Neutrophil (primary cell): ENCODE measurements at regions not wholly inside any gene's neighbourhood (a gene's known extent, or its start where the extent isn't known, plus 50 kb on each side); places are given as distances from the start of the nearest gene placed in this dataset.

ENCODE experiments used
- H3K27ac ChIP-seq: fragments of 200-600 bp; sonication (generic); 2 replicates; pipeline ENCODE4 v1.5.1; 2016; ENCODE audit warnings: mild to moderate bottlenecking, moderate library complexity
- H3K27me3 ChIP-seq: fragments of 200-600 bp; sonication (generic); 2 replicates; pipeline ENCODE4 v1.6.0; 2016; ENCODE audit warnings: mild to moderate bottlenecking
- H3K36me3 ChIP-seq: fragments of 200-600 bp; sonication (generic); 2 replicates; pipeline ENCODE4 v1.5.1; 2017
- H3K4me1 ChIP-seq, 2 experiments: fragments of 200-600 bp in 1 of 2; sonication (generic) in 1 of 2; 1 replicate in 1 of 2; 2 replicates in 1 of 2; pipeline versions ENCODE4 v1.5.1 to v1.6.1; 2013 to 2016; ENCODE audit warnings: low read depth in 1 of 2, low read length in 1 of 2, mild to moderate bottlenecking in 1 of 2, moderate library complexity in 1 of 2; ENCODE audit not compliant: control insufficient read depth in 1 of 2, insufficient read depth in 1 of 2
- H3K4me3 ChIP-seq, 2 experiments: fragments of 200-600 bp in 1 of 2; sonication (generic) in 1 of 2; 1 replicate in 1 of 2; 2 replicates in 1 of 2; pipeline ENCODE4 v1.5.1; 2013 to 2016; ENCODE audit warnings: low read depth in 1 of 2, low read length in 1 of 2, mild to moderate bottlenecking in 1 of 2, moderate library complexity in 1 of 2
- H3K9me3 ChIP-seq: fragments of 200-600 bp; sonication (generic); 2 replicates; pipeline ENCODE4 v1.5.1; 2016
- CTCF ChIP-seq: fragments of 200-600 bp; sonication (generic); IDR thresholded peaks from 2 replicates; pipeline ENCODE4 v1.5.1; 2016; ENCODE audit warnings: antibody characterized with exemption

GRCh38 chr15:38954090-38954489 is 389.5 kb upstream of the RASGRP1 start:
- Histone ChIP-seq H3K27me3 (peaks cover 3% of the 10 kb centered on the region), H3K4me1 (no peaks in the 10 kb centered on the region), H3K36me3 (no peaks in the 10 kb centered on the region), H3K9me3 (no peaks in the 10 kb centered on the region), H3K27ac (no peak overlapping the region), H3K4me3 (no peak overlapping the region)
- TF ChIP-seq CTCF: no peak

GRCh38 chr15:38961456-38961855 is 396.8 kb upstream of the RASGRP1 start:
- Histone ChIP-seq H3K4me3 (no peak overlapping the region), H3K9me3 (no peaks in the 10 kb centered on the region), H3K4me1 (no peaks in the 10 kb centered on the region), H3K27me3 (no peaks in the 10 kb centered on the region), H3K36me3 (no peaks in the 10 kb centered on the region), H3K27ac (no peak overlapping the region)
- no peak for TF ChIP-seq CTCF

- Histone ChIP-seq H3K36me3 (no peaks in the 10 kb centered on the region), H3K4me1 (no peaks in the 10 kb centered on the region), H3K4me3 (no peak overlapping the region), H3K9me3 (no peaks in the 10 kb centered on the region), H3K27me3 (no peaks in the 10 kb centered on the region), H3K27ac (no peak overlapping the region)
- TF ChIP-seq CTCF: no peak
Measured at GRCh38 chr15:38961931-38962330, 397.3 kb upstream of the RASGRP1 start.

GRCh38 chr15:38972831-38973230 is 408.2 kb upstream of the RASGRP1 start:
- Histone ChIP-seq H3K4me1 (no peaks in the 10 kb centered on the region), H3K27ac (no peak overlapping the region), H3K27me3 (no peaks in the 10 kb centered on the region), H3K4me3 (no peak overlapping the region), H3K36me3 (no peaks in the 10 kb centered on the region), H3K9me3 (no peaks in the 10 kb centered on the region)
- TF ChIP-seq CTCF: no peak

GRCh38 chr15:38975282-38975990 is 410.8 kb upstream of the RASGRP1 start:
- no peak for TF ChIP-seq CTCF

More at GRCh38 chr15:38975282-38975990, 410.8 kb upstream of the RASGRP1 start:
- no peaks in the 10 kb centered on the region for H3K4me1 ChIP-seq
- H3K36me3 ChIP-seq: no peaks in the 10 kb centered on the region
- H3K4me3 ChIP-seq: no peak overlapping the region
- H3K9me3 ChIP-seq: no peaks in the 10 kb centered on the region
- H3K27ac ChIP-seq: no peak overlapping the region
- H3K27me3 ChIP-seq: no peaks in the 10 kb centered on the region
